Fibroblast of lung (primary cell): ENCODE measurements at regions not wholly inside any gene's neighbourhood (a gene's known extent, or its start where the extent isn't known, plus 50 kb on each side); places are given as distances from the start of the nearest gene placed in this dataset.

ENCODE experiments used
- DNase-seq, 2 donors: peaks; one replicate each; pipeline versions ENCODE4 v3.0.0 to v3.0.0-alpha.2; 2010; ENCODE audit warnings: low read depth in 2 of 2
- H2AFZ ChIP-seq: 2 replicates; pipeline ENCODE4 v1.5.1; 2012; ENCODE audit warnings: low read length, control low read depth, inconsistent platforms
- H3K27ac ChIP-seq: 2 replicates; pipeline ENCODE4 v1.5.1; 2011; ENCODE audit warnings: low read length, control low read depth; ENCODE audit not compliant: insufficient read depth
- H3K27me3 ChIP-seq: 2 replicates; pipeline ENCODE4 v1.5.1; 2011; ENCODE audit warnings: mild to moderate bottlenecking, low read length; ENCODE audit not compliant: control insufficient read depth, insufficient read depth
- H3K36me3 ChIP-seq: 2 replicates; pipeline ENCODE4 v1.5.1; 2011; ENCODE audit warnings: low read length; ENCODE audit not compliant: control insufficient read depth, insufficient read depth
- H3K4me1 ChIP-seq: 2 replicates; pipeline ENCODE4 v1.5.1; 2011; ENCODE audit warnings: low read length; ENCODE audit not compliant: control insufficient read depth, insufficient read depth; ENCODE audit errors: extremely low read depth
- H3K4me2 ChIP-seq: 2 replicates; pipeline ENCODE4 v1.5.1; 2011; ENCODE audit warnings: low read length, control low read depth; ENCODE audit not compliant: insufficient read depth; ENCODE audit errors: extremely low read depth
- H3K4me3 ChIP-seq, 4 experiments: fragments of 200-600 bp in 1 of 4; sonication (generic) in 1 of 4; replicated peaks in 1 of 4; 2 replicates each; pipeline ENCODE4 v1.5.1; 2011 to 2016; ENCODE audit warnings: low read length in 4 of 4, low read depth in 3 of 4, mild to moderate bottlenecking in 3 of 4, control low read depth in 2 of 4, inconsistent platforms in 1 of 4, mixed read lengths in 1 of 4; ENCODE audit not compliant: insufficient read depth in 1 of 4; ENCODE audit errors: control extremely low read depth in 1 of 4
- H3K79me2 ChIP-seq: 2 replicates; pipeline ENCODE4 v1.5.1; 2012; ENCODE audit warnings: mild to moderate bottlenecking, low read length, inconsistent platforms; ENCODE audit not compliant: control insufficient read depth, insufficient read depth
- H3K9ac ChIP-seq: 2 replicates; pipeline ENCODE4 v1.5.1; 2011; ENCODE audit warnings: mild to moderate bottlenecking, low read length, control low read depth; ENCODE audit not compliant: insufficient read depth
- H3K9me3 ChIP-seq: 2 replicates; pipeline ENCODE4 v1.5.1; 2012; ENCODE audit warnings: low read depth, low read length; ENCODE audit not compliant: control insufficient read depth, insufficient read depth
- H4K20me1 ChIP-seq: 2 replicates; pipeline ENCODE4 v1.5.1; 2011; ENCODE audit warnings: low read length; ENCODE audit not compliant: control insufficient read depth, insufficient read depth; ENCODE audit errors: extremely low read depth
- CTCF ChIP-seq, 2 donors: IDR thresholded peaks in 1 of 2; conservative IDR thresholded peaks in 1 of 2; 1 replicate in 1 of 2; 2 replicates in 1 of 2; pipeline ENCODE4 v1.5.1; 2011 to 2012; ENCODE audit warnings: low read length in 2 of 2, control low read depth in 1 of 2, inconsistent platforms in 1 of 2, low read depth in 1 of 2, mild to moderate bottlenecking in 1 of 2
- EZH2 ChIP-seq: IDR thresholded peaks from 2 replicates; pipeline ENCODE4 v1.5.1; 2012; ENCODE audit warnings: low read length, control low read depth, mild to moderate bottlenecking; ENCODE audit errors: missing control alignments

- Histone ChIP-seq H3K27me3 (no peaks in the 10 kb centered on the region), H3K9ac (no peak overlapping the region), H3K9me3 (no peaks in the 10 kb centered on the region), H3K27ac (no peak overlapping the region), H2AFZ (no peak overlapping the region), H3K4me2 (no peak overlapping the region), H3K4me3 (no peak overlapping the region), H4K20me1 (no peaks in the 10 kb centered on the region), H3K79me2 (no peaks in the 10 kb centered on the region), H3K36me3 (no peaks in the 10 kb centered on the region), H3K4me1 (no peaks in the 10 kb centered on the region)
- DNase-seq: no peak
- TF ChIP-seq CTCF (conservative IDR thresholded peaks at IDR 0.05 in 1 of 2, IDR thresholded peaks at IDR 0.05 in 1 of 2; ENCODE audit: low read depth in 1 of 2, low read length in 2 of 2): no peak
- TF ChIP-seq EZH2: no peak
Measured at GRCh38 chr2:192953116-192953515, 758.4 kb upstream of the TMEFF2 start.

GRCh38 chr2:192952245-192952644 lies 757.5 kb upstream of the TMEFF2 start:
- Histone ChIP-seq H2AFZ (no peak overlapping the region), H3K9ac (no peak overlapping the region), H3K4me3 (no peak overlapping the region), H3K79me2 (no peaks in the 10 kb centered on the region), H3K4me2 (no peak overlapping the region), H3K27me3 (no peaks in the 10 kb centered on the region), H4K20me1 (no peaks in the 10 kb centered on the region), H3K9me3 (no peaks in the 10 kb centered on the region), H3K36me3 (no peaks in the 10 kb centered on the region), H3K27ac (no peak overlapping the region), H3K4me1 (no peaks in the 10 kb centered on the region)
- no peak for TF ChIP-seq EZH2
- no peak for TF ChIP-seq CTCF (conservative IDR thresholded peaks at IDR 0.05 in 1 of 2, IDR thresholded peaks at IDR 0.05 in 1 of 2; ENCODE audit: low read depth in 1 of 2, low read length in 2 of 2)
- DNase-seq: no peak

DNA sequence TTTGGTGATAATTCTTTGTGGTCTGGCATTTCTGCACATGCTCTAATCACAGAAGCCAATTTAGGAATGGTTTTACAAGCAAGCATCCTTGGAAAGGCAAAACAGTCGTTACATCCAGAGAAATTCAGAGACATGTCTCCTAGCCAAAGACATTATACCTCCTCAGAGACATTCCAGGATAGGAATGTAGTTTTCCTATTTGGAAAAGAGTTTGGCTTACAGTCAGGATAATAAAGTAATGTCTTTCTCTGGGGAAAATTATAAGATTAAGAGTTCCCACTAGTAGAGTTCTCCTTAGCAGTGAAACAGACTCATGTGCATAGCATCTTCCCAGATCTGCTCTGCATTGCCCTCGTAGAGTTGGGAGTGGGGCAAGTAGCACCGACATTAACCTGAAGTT lies 753.6 kb upstream of the TMEFF2 start:
- Histone ChIP-seq H3K4me3 (no peak overlapping the region), H2AFZ (no peak overlapping the region), H3K4me2 (no peak overlapping the region), H3K27me3 (no peaks in the 10 kb centered on the region), H3K4me1 (no peaks in the 10 kb centered on the region), H4K20me1 (no peaks in the 10 kb centered on the region), H3K9ac (no peak overlapping the region), H3K27ac (no peak overlapping the region), H3K9me3 (no peaks in the 10 kb centered on the region), H3K79me2 (no peaks in the 10 kb centered on the region), H3K36me3 (no peaks in the 10 kb centered on the region)
- DNase-seq: no peak
- TF ChIP-seq CTCF (conservative IDR thresholded peaks at IDR 0.05 in 1 of 2, IDR thresholded peaks at IDR 0.05 in 1 of 2; ENCODE audit: low read depth in 1 of 2, low read length in 2 of 2): no peak
- TF ChIP-seq EZH2: no peak
